HepG2 (cell line): ENCODE measurements at regions not wholly inside any gene's neighbourhood (a gene's known extent, or its start where the extent isn't known, plus 50 kb on each side); places are given as distances from the start of the nearest gene placed in this dataset.

Source experiments
- ATAC-seq: fragments of 200-7000 bp; cut with Tn5 transposase; 3 replicates; pipeline ENCODE4 v1.9.1; 2020; ENCODE audit warnings: mild to moderate bottlenecking, moderate library complexity
- BruUV-seq: library from RNA; stranded (reverse); fragments of 400-500 nt; replicated peaks from 2 replicates; lab custom pipeline; 2021; lab: Mats Ljungman, UMichigan
- CTCF ChIA-PET: fragments of 300-600 bp; formaldehyde crosslinking; extraction: SDS; loops from one replicate; lab custom pipeline; 2021; ENCODE audit warnings: low total read pairs, inconsistent platforms, low intra/inter-chr PET ratio; lab: Yijun Ruan, JAX
- POLR2A ChIA-PET: fragments of 350-600 bp; sonication (Branson Sonifier 250); formaldehyde crosslinking; loops from one replicate; lab custom pipeline; 2020; ENCODE audit warnings: antibody characterized with exemption, inconsistent platforms; lab: Yijun Ruan, JAX
- DNase-seq: peaks from one replicate; pipeline ENCODE4 v3.0.0-alpha.2; 2015; ENCODE audit warnings: low spot score
- FAIRE-seq: peaks from 3 replicates; lab custom pipeline; 2011; peaks lifted over from hg19 to GRCh38; lab: Jason Lieb, UNC
- H2AFZ ChIP-seq: one replicate; pipeline ENCODE4 v1.6.1; 2011; ENCODE audit warnings: low read length, inconsistent platforms
- H3K27ac ChIP-seq: fragments of 300-600 bp; 3 replicates; pipeline ENCODE4 v1.8.0; 2011; ENCODE audit warnings: mixed run types, mild to moderate bottlenecking, mixed read lengths, low read length, inconsistent platforms; ENCODE audit not compliant: insufficient read depth; ENCODE audit errors: extremely low read length
- H3K27me3 ChIP-seq, 2 experiments: fragments of 200-600 bp in 1 of 2; 2 replicates in 1 of 2; 3 replicates in 1 of 2; pipeline versions ENCODE4 v1.6.0 to v1.8.0; 2011; ENCODE audit warnings: low read length in 2 of 2, mild to moderate bottlenecking in 2 of 2, moderate library complexity in 2 of 2, inconsistent platforms in 1 of 2; ENCODE audit not compliant: insufficient read depth in 2 of 2, control insufficient read depth in 1 of 2
- H3K36me3 ChIP-seq, 2 experiments: fragments of 200-600 bp in 1 of 2; replicated peaks in 1 of 2; 2 replicates in 1 of 2; 3 replicates in 1 of 2; pipeline versions ENCODE4 v1.5.1 to v1.8.0; 2011; ENCODE audit warnings: low read length in 2 of 2, inconsistent platforms in 1 of 2; ENCODE audit not compliant: insufficient read depth in 2 of 2, control insufficient read depth in 1 of 2
- H3K4me1 ChIP-seq: 2 replicates; pipeline ENCODE4 v1.5.1; 2012; ENCODE audit warnings: low read length, inconsistent platforms; ENCODE audit not compliant: insufficient read depth
- H3K4me2 ChIP-seq: 2 replicates; pipeline ENCODE4 v1.6.0; 2011; ENCODE audit warnings: low read depth, low read length, inconsistent platforms
- H3K4me3 ChIP-seq, 3 experiments: fragments of 200-600 bp in 1 of 3; sonication (generic), shearing (Covaris generic) in 1 of 3; replicated peaks in 1 of 3; 2 replicates each; pipeline ENCODE4 v1.5.1; 2011 to 2016; ENCODE audit warnings: low read length in 3 of 3, inconsistent platforms in 2 of 3, low read depth in 2 of 3, mild to moderate bottlenecking in 2 of 3, control low read depth in 1 of 3, mixed read lengths in 1 of 3; ENCODE audit not compliant: insufficient read depth in 1 of 3
- H3K79me2 ChIP-seq: one replicate; pipeline ENCODE4 v1.6.1; 2011; ENCODE audit warnings: low read length, inconsistent platforms; ENCODE audit not compliant: insufficient read depth
- H3K9ac ChIP-seq: 2 replicates; pipeline ENCODE4 v1.6.0; 2011; ENCODE audit warnings: mild to moderate bottlenecking, low read depth, low read length, inconsistent platforms; ENCODE audit not compliant: insufficient read depth
- H3K9me3 ChIP-seq: 2 replicates; pipeline ENCODE4 v1.5.1; 2012; ENCODE audit warnings: mild to moderate bottlenecking, low read length
- H4K20me1 ChIP-seq: 2 replicates; pipeline ENCODE4 v1.6.0; 2011; ENCODE audit warnings: inconsistent platforms, mild to moderate bottlenecking, low read length, moderate library complexity; ENCODE audit not compliant: insufficient read depth
- ARHGAP35 ChIP-seq: sonication (generic); formaldehyde crosslinking; IDR thresholded peaks from 2 replicates; pipeline ENCODE4 v1.9.0; 2022; ENCODE audit warnings: mild to moderate bottlenecking, inconsistent platforms, moderate library complexity, missing genetic modification reagents, borderline replicate concordance
- CC2D1A ChIP-seq: sonication (generic); formaldehyde crosslinking; IDR thresholded peaks from 2 replicates; pipeline ENCODE4 v1.8.1; 2023; ENCODE audit warnings: mild to moderate bottlenecking, missing genetic modification reagents
- DMTF1 ChIP-seq: sonication (generic); formaldehyde crosslinking; IDR thresholded peaks from 2 replicates; pipeline ENCODE4 v1.4.0; 2020; ENCODE audit warnings: mild to moderate bottlenecking, missing genetic modification reagents
- E2F2 ChIP-seq: sonication (generic); formaldehyde crosslinking; IDR thresholded peaks from 2 replicates; pipeline ENCODE4 v1.4.0; 2020; ENCODE audit warnings: missing genetic modification reagents, borderline replicate concordance
- HNF4A ChIP-seq: sonication (generic); formaldehyde crosslinking; IDR thresholded peaks from 2 replicates; pipeline ENCODE4 v1.4.0; 2020; ENCODE audit warnings: missing genetic modification reagents
- NCOA2 ChIP-seq: sonication (generic); formaldehyde crosslinking; IDR thresholded peaks from 2 replicates; pipeline ENCODE4 v1.8.0; 2022; ENCODE audit warnings: inconsistent platforms
- NCOA5 ChIP-seq: sonication (generic); formaldehyde crosslinking; IDR thresholded peaks from 2 replicates; pipeline ENCODE4 v1.4.0; 2020; ENCODE audit warnings: missing genetic modification reagents
- NR2C2 ChIP-seq: sonication (generic); formaldehyde crosslinking; IDR thresholded peaks from 2 replicates; pipeline ENCODE4 v1.4.0; 2020; ENCODE audit warnings: missing genetic modification reagents, mild to moderate bottlenecking, moderate library complexity, borderline replicate concordance
- PHB2 ChIP-seq: fragments of 450-650 bp; IDR thresholded peaks from 2 replicates; pipeline ENCODE4 v1.6.1; 2018; ENCODE audit not compliant: partially characterized antibody
- RNF2 ChIP-seq: fragments of 450-650 bp; conservative IDR thresholded peaks from 2 replicates; pipeline ENCODE4 v1.6.1; 2016; ENCODE audit warnings: low read depth
- SETDB1 ChIP-seq: sonication (generic); formaldehyde crosslinking; IDR thresholded peaks from 2 replicates; pipeline ENCODE4 v1.5.1; 2020; ENCODE audit warnings: missing genetic modification reagents, mild to moderate bottlenecking, borderline replicate concordance
- ZNF18 ChIP-seq: sonication (generic); formaldehyde crosslinking; IDR thresholded peaks from 2 replicates; pipeline ENCODE4 v1.8.0; 2022; ENCODE audit warnings: mild to moderate bottlenecking, missing genetic modification reagents; ENCODE audit not compliant: insufficient replicate concordance
- ZNF180 ChIP-seq: sonication (generic); formaldehyde crosslinking; IDR thresholded peaks from 2 replicates; pipeline ENCODE4 v1.4.0; 2020; ENCODE audit warnings: low read depth, missing genetic modification reagents, borderline replicate concordance
- ZNF350 ChIP-seq: sonication (generic); formaldehyde crosslinking; IDR thresholded peaks from 2 replicates; pipeline ENCODE4 v1.4.0; 2020; ENCODE audit warnings: mild to moderate bottlenecking, low read depth, missing genetic modification reagents, borderline replicate concordance
- ZNF572 ChIP-seq: sonication (generic); formaldehyde crosslinking; IDR thresholded peaks from 2 replicates; pipeline ENCODE4 v1.5.1; 2020; ENCODE audit warnings: mild to moderate bottlenecking, missing genetic modification reagents
- ZNF782 ChIP-seq: sonication (generic); formaldehyde crosslinking; IDR thresholded peaks from 2 replicates; pipeline ENCODE4 v1.4.0; 2020; ENCODE audit warnings: missing genetic modification reagents, mild to moderate bottlenecking, borderline replicate concordance
- ZNF792 ChIP-seq: IDR thresholded peaks from 2 replicates; pipeline ENCODE4 v1.6.1; 2016
- ZNF891 ChIP-seq: sonication (generic); formaldehyde crosslinking; IDR thresholded peaks from 2 replicates; pipeline ENCODE4 v1.5.0; 2020; ENCODE audit warnings: mild to moderate bottlenecking, missing genetic modification reagents
- WGBS: methylation state at CpG from one replicate; pipeline ENCODE4 v1.1.6; 2017; ENCODE audit warnings: low lambda C conversion rate; 5-methylcytosine and 5-hydroxymethylcytosine counted together
- in situ Hi-C: cut with HindIII; loops from 2 replicates; pipeline ENCODE4 v1.10.0; 2017; ENCODE audit warnings: low pct_unique_long_range_greater_than_20kb; ENCODE audit not compliant: extremely low pct_ligation_motif_present
- intact Hi-C: fragments of 100-400 bp; cut with micrococcal nuclease; formaldehyde crosslinking; loops from one replicate; pipeline ENCODE4 v1.10.0; 2022; ENCODE audit not compliant: unreplicated experiment

GRCh38 chr2:16462958-16463357, 202.7 kb downstream of the CYRIA start:
- no peak for ATAC-seq
- peaks cover 6% of the 10 kb centered on the region; the same call in 1 of the 2 replicates for H3K4me1 ChIP-seq
- CTCF ChIA-PET: no interaction called here

GRCh38 chr2:16461672-16462071, 204.0 kb downstream of the CYRIA start:
- DNase-seq: no peak
- no peak for FAIRE-seq
- Histone ChIP-seq H3K27me3 (no peaks in the 10 kb centered on the region), H3K27ac (no peak overlapping the region), H3K36me3 (no peaks in the 10 kb centered on the region), H3K4me2 (no peak overlapping the region), H3K9me3 (no peaks in the 10 kb centered on the region), H4K20me1 (no peaks in the 10 kb centered on the region), H3K9ac (no peak overlapping the region), H3K4me3 (no peak overlapping the region), H2AFZ (no peak overlapping the region), H3K79me2 (no peaks in the 10 kb centered on the region), H3K4me1 (peaks cover 6% of the 10 kb centered on the region; the same call in 1 of the 2 replicates)
- 48% methylated on average over 4 of the region's 4 CpGs for WGBS
- ChIA-PET CTCF (no interaction called here), POLR2A (no interaction called here)
- BruUV-seq: no TSS peak
- intact Hi-C loops: no loop called here
- in situ Hi-C loops: no loop called here
- ATAC-seq: no peak
- TF ChIP-seq NCOA2 (CRISPR knock-in tag) (no peak), ZNF782 (no peak), E2F2 (CRISPR knock-in tag) (no peak), ARHGAP35 (CRISPR knock-in tag) (no peak), NR2C2 (CRISPR knock-in tag) (no peak), CC2D1A (no peak), DMTF1 (CRISPR knock-in tag) (no peak), ZNF180 (CRISPR knock-in tag) (no peak)

More at GRCh38 chr2:16462958-16463357, 202.7 kb downstream of the CYRIA start:
- TF ChIP-seq ZNF350 (CRISPR knock-in tag) (no peak), ZNF18 (CRISPR knock-in tag) (no peak), ZNF572 (CRISPR knock-in tag) (no peak), NCOA5 (CRISPR knock-in tag) (no peak), ZNF891 (no peak), PHB2 (no peak), ZNF792 (no peak), HNF4A (CRISPR knock-in tag) (no peak), RNF2 (no peak), SETDB1 (no peak)
- in situ Hi-C loops (no loop called here), intact Hi-C loops (no loop called here)
- POLR2A ChIA-PET: no interaction called here
- no TSS peak for BruUV-seq
- Histone ChIP-seq H3K9me3 (no peaks in the 10 kb centered on the region), H3K27ac (no peak overlapping the region), H2AFZ (no peak overlapping the region), H3K36me3 (no peaks in the 10 kb centered on the region), H3K9ac (no peak overlapping the region), H3K4me2 (no peak overlapping the region), H3K4me3 (no peak overlapping the region), H4K20me1 (no peaks in the 10 kb centered on the region), H3K79me2 (no peaks in the 10 kb centered on the region), H3K27me3 (no peaks in the 10 kb centered on the region)
- no peak for FAIRE-seq
- no peak for DNase-seq
- 3% methylated on average over 5 of the region's 5 CpGs for WGBS
